ENCODE measurements at regions not wholly inside any gene's neighbourhood (a gene's known extent, or its start where the extent isn't known, plus 50 kb on each side); places are given as distances from the start of the nearest gene placed in this dataset.

GRCh38 chr5:9953691-9954090 is 296.0 kb downstream of the ATPSCKMT start:
- no peak for TF ChIP-seq EZH2 (IDR thresholded peaks at IDR 0.05; ENCODE audit: insufficient read depth, poor library complexity, severe bottlenecking)
- no peak for TF ChIP-seq EZH2phosphoT487 (IDR thresholded peaks at IDR 0.05; ENCODE audit: insufficient read depth, low read depth)

Measured in GM23248 (cell line).